GM18507 (cell line): ENCODE measurements at regions not wholly inside any gene's neighbourhood (a gene's known extent, or its start where the extent isn't known, plus 50 kb on each side); places are given as distances from the start of the nearest gene placed in this dataset.

ENCODE experiments used
- DNase-seq: peaks from one replicate; pipeline ENCODE4 v3.0.0; 2011; ENCODE audit warnings: low read depth; ENCODE audit not compliant: insufficient read length; ENCODE audit errors: extremely low spot score
- FAIRE-seq: peaks from 2 replicates; lab custom pipeline; 2011; peaks lifted over from hg19 to GRCh38; lab: Jason Lieb, UNC

GRCh38 chr2:150589681-150590080 is 102.2 kb upstream of the RND3 start:
- no peak for FAIRE-seq
- no peak for DNase-seq

DNA sequence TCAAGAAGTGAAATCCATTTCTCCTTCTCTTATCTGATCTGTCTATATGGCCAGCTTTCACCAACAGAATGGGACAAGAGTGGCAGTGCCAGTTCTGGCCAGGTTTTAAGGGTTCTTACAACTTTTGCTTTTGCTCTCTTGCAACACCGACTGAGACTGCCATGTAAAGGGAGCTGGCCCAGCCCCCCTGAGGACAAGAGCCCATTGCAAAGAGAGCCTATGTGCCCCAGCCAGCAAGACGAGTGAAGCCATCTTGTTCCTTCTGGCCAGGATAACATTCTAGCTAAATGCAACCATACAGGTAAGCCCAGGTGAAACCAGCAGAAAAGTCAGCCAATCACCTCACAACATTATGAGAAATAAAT is 101.0 kb upstream of the RND3 start:
- FAIRE-seq (no peak), DNase-seq (no peak)

DNA sequence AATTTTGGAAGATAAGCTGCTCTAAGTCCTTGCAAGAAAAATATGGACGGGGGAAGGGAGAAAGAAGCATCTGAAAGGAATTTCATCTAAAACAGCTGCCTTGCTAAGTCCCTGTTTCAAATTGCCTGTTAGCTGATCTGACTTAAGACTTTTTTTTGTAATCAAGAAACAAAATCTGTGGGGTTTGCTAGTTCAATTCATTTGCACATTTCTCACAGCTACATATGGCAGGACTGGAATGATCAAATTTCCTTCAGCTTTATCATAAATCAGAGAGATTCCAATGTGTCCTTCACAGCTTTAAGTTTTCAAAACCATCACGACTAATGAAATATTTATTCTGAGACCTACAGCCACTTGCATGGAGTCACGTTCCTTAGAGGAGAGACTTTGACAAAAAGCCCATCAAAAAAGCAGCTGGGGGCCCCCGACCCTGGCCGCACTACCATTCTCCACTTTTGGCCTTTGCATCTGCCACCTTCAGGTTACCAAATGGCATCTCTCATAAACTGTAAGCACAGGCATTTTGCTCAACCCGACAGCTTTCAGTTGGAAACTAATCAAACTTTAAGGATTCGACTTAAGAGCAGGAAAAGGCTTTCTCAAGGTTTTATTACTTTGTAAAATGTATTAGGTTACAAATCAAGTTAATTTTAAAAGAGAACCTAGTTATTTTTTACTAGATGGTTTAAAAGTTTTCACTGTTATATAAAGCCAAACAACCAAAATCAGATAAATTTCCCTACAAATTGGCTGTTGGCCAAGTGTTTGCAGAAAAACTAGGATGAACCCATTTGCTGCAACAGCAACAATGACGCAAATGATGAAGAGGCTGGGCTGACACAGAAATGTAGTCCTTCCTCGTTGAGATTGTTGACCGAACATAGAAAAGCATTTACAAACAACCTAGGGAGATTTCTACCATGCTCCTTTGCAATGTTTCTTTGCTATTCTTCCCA is 100.4 kb upstream of the RND3 start:
- FAIRE-seq (no peak), DNase-seq (no peak)

- no peak for DNase-seq
- no peak for FAIRE-seq
These were observed 99.4 kb upstream of the RND3 start for GRCh38 chr2:150586858-150587257.

- no peak for DNase-seq
These were observed 97.9 kb upstream of the RND3 start for GRCh38 chr2:150585221-150585971.

DNA sequence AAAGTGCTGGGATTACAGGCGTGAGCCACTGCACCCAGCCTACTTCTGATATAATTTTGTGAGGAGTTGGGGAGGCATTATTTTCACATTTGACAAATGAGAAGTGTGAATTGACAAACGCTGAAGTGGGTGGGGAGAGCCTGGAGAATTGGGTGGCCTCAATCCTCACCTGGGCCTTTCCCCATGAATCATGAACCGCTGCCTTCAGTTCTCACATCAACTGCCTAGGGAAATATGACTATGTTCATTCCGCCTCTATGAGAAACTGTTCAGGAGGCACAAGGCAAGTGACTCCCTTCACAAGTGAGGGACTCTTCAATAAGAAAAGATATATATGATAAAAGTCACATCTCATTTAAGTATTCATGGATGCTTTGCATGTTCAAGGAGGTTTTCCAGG is 96.6 kb upstream of the RND3 start:
- FAIRE-seq (no peak), DNase-seq (no peak)

More at GRCh38 chr2:150585221-150585971, 97.9 kb upstream of the RND3 start:
- FAIRE-seq = no peak

DNA sequence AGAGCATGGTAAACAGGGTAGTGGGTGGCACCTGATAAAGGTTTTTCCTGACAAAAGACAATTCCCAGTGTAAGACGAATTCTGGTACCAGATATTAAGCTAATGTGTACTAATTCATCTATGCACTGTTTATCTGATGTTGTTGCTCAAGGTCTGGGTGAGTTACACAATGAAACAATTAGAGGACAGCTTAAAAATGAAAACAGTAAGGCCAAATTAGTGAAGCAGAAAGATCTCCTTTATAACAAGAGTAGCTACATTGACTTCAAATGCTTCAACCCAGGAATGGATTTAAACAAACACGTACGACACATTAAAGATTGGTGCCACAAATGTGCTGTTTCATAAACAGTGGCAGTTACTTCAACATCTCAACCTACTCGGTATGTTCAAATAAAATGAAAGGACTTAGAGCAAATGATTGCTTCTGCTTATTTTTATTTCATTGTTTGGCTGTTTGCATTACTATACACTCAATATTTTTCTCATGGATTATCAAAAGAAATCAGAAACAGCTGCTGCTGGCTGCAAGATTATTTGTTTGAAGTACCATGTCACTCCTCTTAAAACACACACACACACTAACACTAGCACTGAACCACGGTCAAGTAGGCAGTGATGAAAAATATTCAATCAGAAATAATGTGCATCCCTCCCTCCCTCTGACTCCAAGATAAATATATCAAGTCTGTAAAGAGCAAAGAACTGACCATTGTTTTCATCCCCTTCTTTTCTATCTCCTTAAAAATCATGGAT is 94.4 kb upstream of the RND3 start:
- DNase-seq = no peak

DNA sequence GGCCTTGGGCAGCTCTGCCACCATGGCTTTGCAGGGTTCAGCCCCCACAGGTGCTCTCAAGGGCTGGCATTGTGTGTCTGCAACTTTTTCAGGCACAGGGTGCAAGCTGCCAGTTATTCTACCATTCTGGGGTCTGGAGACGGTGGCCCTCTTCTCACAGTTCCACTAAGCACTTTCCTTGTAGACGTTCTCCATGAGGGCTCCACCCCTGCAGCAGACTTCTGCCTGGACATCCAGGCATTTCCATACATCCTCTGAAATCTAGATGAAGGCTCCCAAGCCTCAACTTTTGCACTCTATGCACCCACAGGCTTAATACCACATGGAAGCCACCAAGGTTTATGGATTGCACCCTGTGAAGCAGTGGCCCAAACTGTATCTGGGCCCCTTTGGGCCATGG is 91.0 kb upstream of the RND3 start:
- FAIRE-seq (no peak), DNase-seq (no peak)

More for the DNA sequence above, 94.4 kb upstream of the RND3 start:
- no peak for FAIRE-seq

- FAIRE-seq (no peak), DNase-seq (no peak)
These were observed 88.4 kb upstream of the RND3 start for GRCh38 chr2:150575861-150576260.

GRCh38 chr2:150572961-150573395 is 85.5 kb upstream of the RND3 start:
- FAIRE-seq (peak; percentile 73), DNase-seq (peak; percentile 11)

DNA sequence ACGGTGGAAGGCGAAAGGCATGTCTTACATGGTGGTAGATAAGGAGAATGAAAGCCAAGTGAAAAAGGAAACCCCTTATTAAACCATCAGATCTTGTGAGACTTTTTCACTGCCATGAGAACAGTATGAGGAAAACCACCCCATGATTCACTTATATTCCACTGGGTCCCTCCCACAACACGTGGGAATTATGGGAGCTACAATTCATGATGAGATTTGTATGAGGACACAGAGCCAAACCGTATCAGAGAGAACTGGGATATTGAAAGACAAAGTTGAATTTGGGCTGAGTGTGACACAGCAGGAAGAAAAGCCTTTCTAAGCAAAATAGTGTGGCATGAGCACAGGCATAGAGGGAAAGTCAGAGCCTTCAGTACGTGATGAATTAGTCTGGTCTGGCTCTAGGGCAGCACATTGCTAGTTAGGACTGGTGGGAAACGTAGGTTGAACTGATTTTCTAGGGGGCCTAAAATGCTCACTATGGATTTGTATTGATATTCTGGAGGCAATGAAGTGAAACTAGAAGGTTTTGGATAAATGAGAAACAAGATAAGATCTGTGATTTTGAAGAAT is 84.8 kb upstream of the RND3 start:
- DNase-seq (no peak), FAIRE-seq (no peak)

- no peak for DNase-seq
- FAIRE-seq = no peak
These were observed 83.7 kb upstream of the RND3 start for GRCh38 chr2:150571121-150571520.

DNA sequence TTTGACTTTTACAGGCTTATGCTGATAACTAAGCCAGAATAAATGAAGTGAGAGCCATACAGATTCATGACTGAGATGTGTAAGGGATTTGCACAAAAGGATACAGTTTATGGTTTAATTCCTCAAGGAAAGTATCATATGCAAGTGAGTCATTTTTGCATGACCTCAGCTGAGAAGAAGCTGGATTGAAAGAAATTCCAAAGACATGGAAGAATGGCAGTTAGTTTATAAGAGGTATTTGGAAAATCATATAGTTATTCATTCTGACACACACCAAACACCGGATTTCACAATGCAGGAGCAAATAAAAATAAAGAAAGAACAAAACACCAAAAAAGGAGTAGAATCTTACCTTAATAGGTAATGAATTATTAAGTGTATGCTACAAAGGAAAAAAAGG is 83.2 kb upstream of the RND3 start:
- FAIRE-seq (no peak), DNase-seq (no peak)

DNA sequence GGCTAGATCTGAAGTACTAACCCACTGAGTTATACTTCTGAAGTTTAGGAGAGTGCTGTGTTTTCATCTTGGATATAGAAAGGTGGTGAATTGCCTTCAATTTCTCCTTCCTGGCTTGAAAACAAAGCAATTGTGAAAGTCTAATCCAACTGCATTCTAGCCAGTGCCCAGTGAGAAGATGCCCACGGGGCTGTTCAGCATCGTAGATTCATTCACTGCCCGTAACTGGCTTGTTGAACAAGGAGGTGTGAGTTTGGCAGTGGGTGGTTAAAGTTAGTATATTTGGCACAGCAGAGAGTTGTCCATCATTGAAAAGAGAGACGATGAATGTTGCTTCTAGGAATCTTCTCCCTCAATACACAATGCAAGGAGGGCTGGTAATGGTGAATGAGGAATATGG is 82.3 kb upstream of the RND3 start:
- FAIRE-seq (no peak), DNase-seq (no peak)

DNA sequence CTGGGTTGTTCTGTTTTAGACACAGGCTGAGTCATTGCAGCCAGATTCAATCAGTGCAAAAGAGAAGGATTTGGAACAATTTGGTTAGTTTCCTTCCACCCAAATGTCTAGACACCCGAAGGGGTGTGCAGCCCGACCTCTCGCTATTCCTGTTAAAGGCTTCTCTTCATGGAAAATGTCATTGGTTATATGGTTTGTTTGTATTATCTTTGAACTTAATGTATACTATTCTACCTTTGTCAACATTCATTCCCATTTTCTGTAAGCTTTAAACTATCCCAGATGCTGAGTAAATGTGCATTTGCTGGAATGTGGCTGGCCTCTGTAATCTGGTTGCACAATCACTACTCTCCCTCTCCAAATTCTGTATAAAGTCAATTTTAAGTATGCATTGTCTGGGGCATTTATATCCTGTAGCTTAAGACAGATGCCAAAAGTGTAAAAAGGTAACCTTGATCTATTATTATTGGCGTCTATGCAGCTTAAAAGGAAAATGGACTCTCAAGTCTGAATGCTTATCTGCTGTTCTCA is 80.4 kb upstream of the RND3 start:
- DNase-seq (no peak), FAIRE-seq (no peak)

GRCh38 chr2:150566289-150566688 is 78.8 kb upstream of the RND3 start:
- DNase-seq = no peak
- FAIRE-seq = no peak

GRCh38 chr2:150561076-150561475 is 73.6 kb upstream of the RND3 start:
- DNase-seq = no peak

GRCh38 chr2:150557020-150557600 is 69.6 kb upstream of the RND3 start:
- no peak for DNase-seq
- FAIRE-seq = no peak

More at GRCh38 chr2:150561076-150561475, 73.6 kb upstream of the RND3 start:
- no peak for FAIRE-seq
